ENCODE measurements at regions not wholly inside any gene's neighbourhood (a gene's known extent, or its start where the extent isn't known, plus 50 kb on each side); places are given as distances from the start of the nearest gene placed in this dataset.

DNA sequence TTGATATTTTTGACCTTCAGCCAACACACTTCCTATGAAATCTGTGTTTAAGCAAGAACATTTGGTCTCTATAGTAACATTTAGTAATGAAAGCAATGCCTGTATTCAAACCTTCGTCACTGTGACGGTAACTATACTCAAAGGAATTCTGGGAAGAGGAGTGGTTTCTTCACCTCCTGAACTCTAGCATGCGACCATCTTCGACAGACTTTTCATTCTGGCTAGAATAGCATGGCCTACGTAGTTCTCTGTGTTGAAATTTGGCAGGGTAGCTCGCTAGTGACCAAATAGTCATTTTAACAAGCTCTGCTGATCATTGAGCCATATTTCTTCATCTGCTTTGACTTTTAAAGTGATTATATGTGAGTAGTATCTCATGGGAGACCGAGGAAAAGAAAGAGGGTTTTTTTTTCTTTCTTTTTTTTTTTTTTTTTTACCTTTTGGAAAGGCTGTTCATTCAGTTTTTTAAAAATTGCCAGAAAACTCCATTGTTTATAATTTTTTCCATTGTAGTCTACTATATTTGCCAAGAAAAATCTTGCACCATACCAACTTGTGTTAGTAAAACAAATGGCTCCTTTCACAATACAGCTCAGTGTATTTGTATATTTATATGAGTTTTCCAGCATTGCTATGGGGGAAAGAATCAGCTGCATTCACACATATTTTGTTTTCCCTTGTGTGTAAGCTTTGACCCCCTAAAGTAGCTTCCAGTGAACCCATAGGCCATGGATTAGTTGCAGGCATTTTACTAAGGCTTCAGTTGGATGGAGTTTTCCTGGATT lies 166.8 kb downstream of the NNT start:
- FAIRE-seq: no peak
- ATAC-seq: no peak
- peaks cover 14% of the 10 kb centered on the region; the same call in 2 of the 3 replicates for H3K4me1 ChIP-seq
- DNase-seq (ENCODE audit: low read depth in 1 of 2, low spot score in 1 of 2): peak in 1 of 2 experiments; percentile 28
- 29% methylated on average over 7 of the region's 7 CpGs for WGBS (ENCODE audit: missing lambda C conversion rate)
- no peak overlapping the region for H3K4me3 ChIP-seq
- ChIA-PET POLR2A (no interaction called here), CTCF (no interaction called here)
- no peaks in the 10 kb centered on the region; the same call in 2 of the 3 replicates for H3K9me3 ChIP-seq
- H3K4me2 ChIP-seq: no peak overlapping the region
- no peak overlapping the region for H3K27ac ChIP-seq
- TF ChIP-seq SREBF2 (IDR thresholded peaks at IDR 0.05) (no peak), FOSB (CRISPR knock-in tag; IDR thresholded peaks at IDR 0.05) (no peak), EHF (CRISPR knock-in tag; IDR thresholded peaks at IDR 0.05) (no peak), NFE2L2 (conservative IDR thresholded peaks at IDR 0.05; ENCODE audit: low read length) (no peak), FOSL2 (IDR thresholded peaks at IDR 0.05) (no peak), FOSL2 (CRISPR knock-in tag; IDR thresholded peaks at IDR 0.05) (no peak), EHMT2 (IDR thresholded peaks at IDR 0.05; ENCODE audit: low read depth) (no peak), ZFP36 (IDR thresholded peaks at IDR 0.05; ENCODE audit: borderline replicate concordance, partially characterized antibody) (no peak), POLR2AphosphoS2 (conservative IDR thresholded peaks at IDR 0.05; ENCODE audit: low read length) (no peak), MAFK (IDR thresholded peaks at IDR 0.05; ENCODE audit: partially characterized antibody) (no peak), HOXB13 (CRISPR knock-in tag; IDR thresholded peaks at IDR 0.05; ENCODE audit: low read depth) (no peak), TP53 (CRISPR knock-in tag; IDR thresholded peaks at IDR 0.05) (no peak), EP300 (IDR thresholded peaks at IDR 0.05) (no peak), POLR2A (IDR thresholded peaks at IDR 0.05; ENCODE audit: low read length) (no peak), FOXS1 (CRISPR knock-in tag; IDR thresholded peaks at IDR 0.05) (no peak), SMC3 (IDR thresholded peaks at IDR 0.05) (no peak), HOXB5 (CRISPR knock-in tag; IDR thresholded peaks at IDR 0.05) (no peak), CHD2 (IDR thresholded peaks at IDR 0.05; ENCODE audit: low read length, partially characterized antibody) (no peak), GATA3 (IDR thresholded peaks at IDR 0.05; ENCODE audit: borderline replicate concordance) (no peak), RCOR1 (IDR thresholded peaks at IDR 0.05; ENCODE audit: low read depth, low read length) (no peak)
- TF ChIP-seq, protein P1, sequence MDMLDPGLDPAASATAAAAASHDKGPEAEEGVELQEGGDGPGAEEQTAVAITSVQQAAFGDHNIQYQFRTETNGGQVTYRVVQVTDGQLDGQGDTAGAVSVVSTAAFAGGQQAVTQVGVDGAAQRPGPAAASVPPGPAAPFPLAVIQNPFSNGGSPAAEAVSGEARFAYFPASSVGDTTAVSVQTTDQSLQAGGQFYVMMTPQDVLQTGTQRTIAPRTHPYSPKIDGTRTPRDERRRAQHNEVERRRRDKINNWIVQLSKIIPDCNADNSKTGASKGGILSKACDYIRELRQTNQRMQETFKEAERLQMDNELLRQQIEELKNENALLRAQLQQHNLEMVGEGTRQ (IDR thresholded peaks at IDR 0.05): no peak

Small RNA genes in the stretch of these regions (small RNA-seq; reads per million reads assigned to genes)
- gene RNU6-381P: 0 reads per million in 6 experiments
